ENCODE measurements at regions not wholly inside any gene's neighbourhood (a gene's known extent, or its start where the extent isn't known, plus 50 kb on each side); places are given as distances from the start of the nearest gene placed in this dataset.

- no peak for ATAC-seq
- Mint-ChIP-seq H3K9me3 (no peaks in the 10 kb centered on the region), H3K36me3 (ENCODE audit: low read depth) (no peaks in the 10 kb centered on the region), H3K27ac (no peak overlapping the region), H3K4me1 (no peaks in the 10 kb centered on the region), H3K4me3 (no peak overlapping the region), H3K27me3 (peaks cover 26% of the 10 kb centered on the region)
- DNase-seq: no peak
Observed at GRCh38 chr4:41364876-41365275, 108.1 kb downstream of the UCHL1 start.

GRCh38 chr4:41365681-41366080 lies 109.0 kb downstream of the UCHL1 start:
- Mint-ChIP-seq H3K9me3 (no peaks in the 10 kb centered on the region), H3K27me3 (peaks cover 25% of the 10 kb centered on the region), H3K27ac (no peak overlapping the region), H3K36me3 (ENCODE audit: low read depth) (no peaks in the 10 kb centered on the region), H3K4me1 (no peaks in the 10 kb centered on the region), H3K4me3 (no peak overlapping the region)
- no peak for ATAC-seq
- DNase-seq: no peak

GRCh38 chr4:41366911-41367517 lies 110.3 kb downstream of the UCHL1 start:
- no peaks in the 10 kb centered on the region for H3K9me3 Mint-ChIP-seq
- no peak overlapping the region for H3K27ac Mint-ChIP-seq
- DNase-seq (no peak), ATAC-seq (no peak)
- H3K36me3 Mint-ChIP-seq (ENCODE audit: low read depth): no peaks in the 10 kb centered on the region
- no peaks in the 10 kb centered on the region for H3K4me1 Mint-ChIP-seq
- no peak overlapping the region for H3K4me3 Mint-ChIP-seq
- H3K27me3 Mint-ChIP-seq: peaks cover 14% of the 10 kb centered on the region

GRCh38 chr4:41369680-41370079 lies 113.0 kb downstream of the UCHL1 start:
- ATAC-seq (no peak), DNase-seq (no peak)
- no peaks in the 10 kb centered on the region for H3K9me3 Mint-ChIP-seq
- no peak overlapping the region for H3K27ac Mint-ChIP-seq
- no peaks in the 10 kb centered on the region for H3K36me3 Mint-ChIP-seq (ENCODE audit: low read depth)
- H3K4me1 Mint-ChIP-seq: no peaks in the 10 kb centered on the region
- H3K27me3 Mint-ChIP-seq: peaks cover 3% of the 10 kb centered on the region
- no peak overlapping the region for H3K4me3 Mint-ChIP-seq

DNA sequence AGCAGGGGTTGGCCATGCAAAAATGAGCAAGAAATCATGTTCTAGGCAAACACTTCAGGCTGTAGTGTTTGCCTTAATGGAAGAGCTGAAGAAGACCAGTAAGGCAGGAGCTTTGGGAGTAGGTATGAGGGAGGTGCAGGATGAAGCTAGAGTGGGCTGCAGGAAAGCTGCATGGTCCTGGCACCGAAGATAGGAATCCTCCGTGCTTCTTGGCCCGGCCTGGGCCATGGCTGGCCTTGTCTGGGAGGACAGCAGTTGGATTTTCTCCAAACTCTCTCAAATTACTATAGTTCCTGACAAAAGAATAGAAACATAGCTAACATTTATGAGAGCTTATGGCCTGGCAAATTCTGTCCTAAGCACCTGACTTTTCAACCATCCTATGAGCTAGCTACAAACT lies 116.5 kb downstream of the UCHL1 start:
- Mint-ChIP-seq H3K4me3 (no peak overlapping the region), H3K4me1 (no peaks in the 10 kb centered on the region), H3K36me3 (ENCODE audit: low read depth) (no peaks in the 10 kb centered on the region), H3K27ac (no peak overlapping the region), H3K27me3 (no peaks in the 10 kb centered on the region), H3K9me3 (no peaks in the 10 kb centered on the region)
- DNase-seq (no peak), ATAC-seq (no peak)

DNA sequence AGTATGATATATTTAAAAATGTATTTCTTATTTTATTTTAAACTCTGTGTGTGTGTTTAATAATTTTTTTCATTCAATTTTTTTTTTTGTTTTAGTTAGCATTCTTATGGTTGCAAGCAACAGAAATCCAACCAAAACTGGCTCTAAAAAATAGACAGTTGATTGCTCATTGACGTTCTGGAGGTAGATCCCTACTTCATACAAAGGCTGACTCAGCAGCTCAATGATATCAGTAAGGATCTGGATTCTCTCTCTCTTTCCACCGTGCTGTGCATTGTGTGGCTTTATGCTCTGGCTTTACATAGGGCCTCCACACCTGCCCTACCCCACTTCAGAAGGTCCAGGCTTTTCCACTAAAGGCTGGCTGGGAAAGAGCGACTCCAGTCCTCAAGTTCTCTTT lies 117.8 kb downstream of the UCHL1 start:
- Mint-ChIP-seq H3K27ac (no peak overlapping the region), H3K4me3 (no peak overlapping the region), H3K27me3 (no peaks in the 10 kb centered on the region), H3K36me3 (ENCODE audit: low read depth) (no peaks in the 10 kb centered on the region), H3K4me1 (no peaks in the 10 kb centered on the region), H3K9me3 (peaks cover 9% of the 10 kb centered on the region)
- no peak for ATAC-seq
- no peak for DNase-seq

GRCh38 chr4:41375561-41375960 lies 118.8 kb downstream of the UCHL1 start:
- Mint-ChIP-seq H3K36me3 (ENCODE audit: low read depth) (no peaks in the 10 kb centered on the region), H3K27me3 (no peaks in the 10 kb centered on the region)
- ATAC-seq: no peak

GRCh38 chr4:41377196-41377595 lies 120.5 kb downstream of the UCHL1 start:
- no peak overlapping the region for H3K4me3 Mint-ChIP-seq
- ATAC-seq (no peak), DNase-seq (no peak)
- no peaks in the 10 kb centered on the region for H3K4me1 Mint-ChIP-seq
- H3K27me3 Mint-ChIP-seq: no peaks in the 10 kb centered on the region
- no peak overlapping the region for H3K27ac Mint-ChIP-seq
- H3K36me3 Mint-ChIP-seq (ENCODE audit: low read depth): no peaks in the 10 kb centered on the region
- peaks cover 9% of the 10 kb centered on the region for H3K9me3 Mint-ChIP-seq

More at GRCh38 chr4:41375561-41375960, 118.8 kb downstream of the UCHL1 start:
- no peaks in the 10 kb centered on the region for H3K4me1 Mint-ChIP-seq
- peaks cover 9% of the 10 kb centered on the region for H3K9me3 Mint-ChIP-seq
- DNase-seq: no peak
- no peak overlapping the region for H3K4me3 Mint-ChIP-seq
- no peak overlapping the region for H3K27ac Mint-ChIP-seq

DNA sequence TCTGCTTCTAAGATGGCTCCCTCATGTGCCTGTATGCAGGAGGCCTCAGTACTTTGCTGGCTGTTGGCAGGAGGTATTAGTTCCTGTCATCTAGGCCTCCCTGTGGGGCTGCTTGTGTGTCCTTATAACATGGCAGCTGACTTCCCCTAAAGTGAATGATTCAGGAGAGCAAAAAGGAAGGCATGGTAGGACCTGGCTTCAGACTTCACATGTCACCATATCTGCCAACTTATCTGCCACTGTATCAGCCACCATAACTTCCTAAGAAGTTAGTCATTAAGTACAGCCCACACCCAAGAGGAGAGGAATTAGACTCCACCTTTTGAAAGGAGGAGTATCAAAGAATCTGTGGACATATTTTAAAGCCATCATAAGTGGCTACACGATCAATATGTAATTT lies 122.5 kb downstream of the UCHL1 start:
- H3K27me3 Mint-ChIP-seq: no peaks in the 10 kb centered on the region
- H3K9me3 Mint-ChIP-seq: peaks cover 9% of the 10 kb centered on the region
- H3K36me3 Mint-ChIP-seq (ENCODE audit: low read depth): no peaks in the 10 kb centered on the region
- ATAC-seq (no peak), DNase-seq (no peak)
- no peak overlapping the region for H3K4me3 Mint-ChIP-seq
- H3K27ac Mint-ChIP-seq: no peak overlapping the region
- no peaks in the 10 kb centered on the region for H3K4me1 Mint-ChIP-seq

- no peak overlapping the region for H3K4me3 Mint-ChIP-seq
- no peaks in the 10 kb centered on the region for H3K4me1 Mint-ChIP-seq
- H3K9me3 Mint-ChIP-seq: peaks cover 9% of the 10 kb centered on the region
- no peak for DNase-seq
- H3K27ac Mint-ChIP-seq: no peak overlapping the region
- no peaks in the 10 kb centered on the region for H3K27me3 Mint-ChIP-seq
- H3K36me3 Mint-ChIP-seq (ENCODE audit: low read depth): no peaks in the 10 kb centered on the region
- no peak for ATAC-seq
Observed at GRCh38 chr4:41380511-41381157, 123.9 kb downstream of the UCHL1 start.

GRCh38 chr4:41381384-41381783 lies 124.7 kb downstream of the UCHL1 start:
- H3K4me1 Mint-ChIP-seq: no peaks in the 10 kb centered on the region
- H3K27ac Mint-ChIP-seq: no peak overlapping the region
- no peak overlapping the region for H3K4me3 Mint-ChIP-seq
- peaks cover 9% of the 10 kb centered on the region for H3K9me3 Mint-ChIP-seq
- DNase-seq (no peak), ATAC-seq (no peak)
- H3K27me3 Mint-ChIP-seq: no peaks in the 10 kb centered on the region
- H3K36me3 Mint-ChIP-seq (ENCODE audit: low read depth): no peaks in the 10 kb centered on the region

- DNase-seq (no peak), ATAC-seq (no peak)
- Mint-ChIP-seq H3K4me3 (no peak overlapping the region), H3K27me3 (peaks cover 2% of the 10 kb centered on the region), H3K4me1 (no peaks in the 10 kb centered on the region), H3K9me3 (peaks cover 4% of the 10 kb centered on the region), H3K27ac (no peak overlapping the region), H3K36me3 (ENCODE audit: low read depth) (no peaks in the 10 kb centered on the region)
Observed at GRCh38 chr4:41384992-41385391, 128.3 kb downstream of the UCHL1 start.

- no peaks in the 10 kb centered on the region for H3K4me1 Mint-ChIP-seq
- ATAC-seq (no peak), DNase-seq (no peak)
- H3K36me3 Mint-ChIP-seq (ENCODE audit: low read depth): no peaks in the 10 kb centered on the region
- no peak overlapping the region for H3K27ac Mint-ChIP-seq
- peaks cover 2% of the 10 kb centered on the region for H3K27me3 Mint-ChIP-seq
- peaks cover 4% of the 10 kb centered on the region for H3K9me3 Mint-ChIP-seq
- no peak overlapping the region for H3K4me3 Mint-ChIP-seq
Observed at GRCh38 chr4:41385481-41385880, 128.8 kb downstream of the UCHL1 start.

DNA sequence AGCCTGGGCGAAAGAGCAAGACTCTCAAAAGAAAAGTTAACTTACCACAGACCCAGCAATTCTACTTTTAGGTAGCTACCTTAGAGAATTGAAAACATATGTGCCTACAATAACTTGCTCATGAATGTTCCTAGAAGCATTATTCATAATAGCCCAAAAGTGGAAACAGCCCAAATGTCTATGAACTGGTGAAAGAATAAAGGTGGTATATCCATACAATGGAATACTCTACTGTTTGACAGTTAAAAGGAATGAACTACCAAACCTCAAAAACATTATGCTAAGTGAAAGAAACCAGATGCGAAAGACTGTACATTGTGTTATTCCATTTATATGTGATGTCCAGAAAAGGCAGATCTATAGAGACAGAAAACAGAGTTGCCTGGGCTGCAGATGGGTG lies 131.4 kb downstream of the UCHL1 start:
- Mint-ChIP-seq H3K27ac (no peak overlapping the region), H3K9me3 (peaks cover 4% of the 10 kb centered on the region), H3K27me3 (peaks cover 2% of the 10 kb centered on the region), H3K36me3 (ENCODE audit: low read depth) (no peaks in the 10 kb centered on the region), H3K4me3 (no peak overlapping the region), H3K4me1 (no peaks in the 10 kb centered on the region)
- DNase-seq: no peak
- no peak for ATAC-seq

DNA sequence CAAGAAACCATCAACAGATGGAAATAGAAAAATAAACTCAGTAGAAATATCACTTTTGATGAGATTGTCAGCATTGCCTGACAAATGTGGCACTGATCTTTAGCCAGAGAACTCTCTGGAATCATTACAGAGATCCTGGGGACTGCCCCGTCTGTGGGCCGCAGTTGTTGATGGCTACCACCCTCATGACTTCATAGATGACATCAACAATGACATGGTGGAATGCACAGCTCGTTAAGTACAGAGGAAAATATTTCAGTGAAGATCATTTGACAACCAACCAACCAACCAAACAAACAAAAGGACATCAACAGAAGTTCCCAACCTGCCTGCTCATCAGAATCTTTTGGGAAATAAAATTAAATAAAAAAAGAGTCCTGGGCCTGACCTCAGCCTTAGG lies 132.6 kb downstream of the UCHL1 start:
- no peaks in the 10 kb centered on the region for H3K4me1 Mint-ChIP-seq
- H3K9me3 Mint-ChIP-seq: peaks cover 4% of the 10 kb centered on the region
- no peak overlapping the region for H3K27ac Mint-ChIP-seq
- ATAC-seq: no peak
- peaks cover 2% of the 10 kb centered on the region for H3K27me3 Mint-ChIP-seq
- no peak for DNase-seq
- no peaks in the 10 kb centered on the region for H3K36me3 Mint-ChIP-seq (ENCODE audit: low read depth)
- no peak overlapping the region for H3K4me3 Mint-ChIP-seq

DNA sequence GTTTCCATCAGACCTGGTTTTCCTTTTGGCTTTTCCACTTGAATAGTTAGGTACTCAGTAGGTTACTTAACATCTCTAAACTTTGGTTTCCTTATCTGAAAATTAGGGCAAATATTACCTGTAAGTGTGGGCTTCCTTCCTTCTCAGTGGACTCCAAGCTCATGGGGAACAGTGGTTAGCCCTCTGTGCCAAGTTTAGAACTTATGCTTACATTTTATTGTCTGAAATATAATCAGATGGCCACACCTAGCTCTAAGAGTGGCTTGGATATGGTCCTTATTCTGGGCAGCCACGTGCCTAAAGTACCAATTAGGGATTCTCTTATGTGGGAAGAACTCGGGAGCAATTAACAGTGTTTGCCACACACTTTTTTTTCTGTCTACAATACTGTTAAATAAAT lies 133.9 kb downstream of the UCHL1 start:
- Mint-ChIP-seq H3K4me1 (no peaks in the 10 kb centered on the region), H3K9me3 (peaks cover 4% of the 10 kb centered on the region), H3K27me3 (peaks cover 2% of the 10 kb centered on the region), H3K4me3 (no peak overlapping the region), H3K27ac (no peak overlapping the region), H3K36me3 (ENCODE audit: low read depth) (no peaks in the 10 kb centered on the region)
- ATAC-seq (no peak), DNase-seq (no peak)

All from activated naive CD8-positive, alpha-beta T cell treated with anti-CD3 and anti-CD28 coated beads, Interleukin-2, amount 50 U/mL, for 24 hours (primary cell).